ENCODE measurements at regions not wholly inside any gene's neighbourhood (a gene's known extent, or its start where the extent isn't known, plus 50 kb on each side); places are given as distances from the start of the nearest gene placed in this dataset.

- H4K20me1 ChIP-seq (ENCODE audit: insufficient read depth, low read length), result no peaks in the 10 kb centered on the region
- no peaks in the 10 kb centered on the region for H3K36me3 ChIP-seq (replicated peaks in 1 of 2; ENCODE audit: control insufficient read depth in 1 of 2, insufficient read depth in 2 of 2, low read length in 2 of 2)
- H3K9me3 Mint-ChIP-seq, result no peaks in the 10 kb centered on the region
- no peaks in the 10 kb centered on the region for H3K79me2 ChIP-seq (ENCODE audit: insufficient read depth, low read length)
- no peak overlapping the region for H3K9ac ChIP-seq (ENCODE audit: insufficient read depth, low read length, poor library complexity, severe bottlenecking)
- intact Hi-C loops (cut with micrococcal nuclease), result no loop called here
- no CpG with 5 or more reads among the region's 3 CpGs for WGBS (ENCODE audit: insufficient coverage)
- no peaks in the 10 kb centered on the region for H3K4me1 Mint-ChIP-seq
- no peaks in the 10 kb centered on the region for H3K4me1 ChIP-seq (ENCODE audit: control insufficient read depth in 1 of 2, insufficient read depth in 2 of 2, low read length in 2 of 2)
- no peak overlapping the region for H3K4me2 ChIP-seq (replicated peaks; ENCODE audit: extremely low read depth, low read length, poor library complexity, severe bottlenecking)
- no peaks in the 10 kb centered on the region for H3K27me3 ChIP-seq (ENCODE audit: control insufficient read depth in 2 of 2, insufficient read depth in 2 of 2, low read length in 2 of 2)
- no peak overlapping the region for H3K27ac Mint-ChIP-seq
- no peak for TF ChIP-seq CTCF (IDR thresholded peaks at IDR 0.05)
- H3K36me3 Mint-ChIP-seq, result no peaks in the 10 kb centered on the region
- H3K4me3 Mint-ChIP-seq, result no peak overlapping the region
- H3K27me3 Mint-ChIP-seq (ENCODE audit: low read depth in 3 of 3), result peaks cover 0 to 1% (median 0%) of the 10 kb centered on the region in 3 donors
- H2AFZ ChIP-seq (ENCODE audit: insufficient read depth, low read depth, low read length, poor library complexity, severe bottlenecking), result no peak overlapping the region
- no peak for DNase-seq
- no peak overlapping the region for H3K27ac ChIP-seq (ENCODE audit: low read depth in 1 of 2, low read length in 2 of 2)
- H3K9me3 ChIP-seq (replicated peaks in 1 of 2; ENCODE audit: control insufficient read depth in 1 of 2, insufficient read depth in 1 of 2, low read length in 2 of 2), result peaks cover 0 to 3% of the 10 kb centered on the region in 2 donors
- no peak overlapping the region for H3K4me3 ChIP-seq (replicated peaks in 1 of 3; ENCODE audit: low read depth in 2 of 3, low read length in 3 of 3)
Observed at GRCh38 chr4:29588617-29589016, 1131.6 kb upstream of the PCDH7 start.

DNA sequence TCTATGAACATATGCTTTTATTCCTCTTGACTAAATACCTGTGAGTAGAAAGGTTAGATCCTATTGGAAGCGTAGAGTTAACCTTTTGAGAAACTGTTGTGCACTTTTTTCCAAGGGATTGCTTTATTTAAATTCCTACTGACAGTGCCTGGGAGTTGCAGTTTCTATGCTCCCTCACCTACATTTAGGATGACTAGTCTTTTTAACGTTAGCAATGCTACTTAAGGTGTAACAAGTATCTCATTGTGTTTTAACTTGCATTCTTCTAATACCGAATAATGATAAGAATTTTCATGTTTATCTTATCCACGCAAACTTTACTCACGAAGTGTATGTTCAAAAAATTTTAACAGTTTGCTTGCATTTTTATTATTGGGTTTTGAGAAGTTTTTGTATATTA lies 1123.9 kb upstream of the PCDH7 start:
- H3K9me3 Mint-ChIP-seq, result peaks cover 0 to 4% (median 0%) of the 10 kb centered on the region in 7 donors
- H3K27ac Mint-ChIP-seq, result no peak overlapping the region
- no CpG with 5 or more reads among the region's 5 CpGs for WGBS (ENCODE audit: insufficient coverage)
- Histone ChIP-seq H3K4me1 (ENCODE audit: control insufficient read depth in 1 of 2, insufficient read depth in 2 of 2, low read length in 2 of 2) (no peaks in the 10 kb centered on the region), H3K4me3 (replicated peaks in 1 of 3; ENCODE audit: low read depth in 2 of 3, low read length in 3 of 3) (no peak overlapping the region), H3K79me2 (ENCODE audit: insufficient read depth, low read length) (no peaks in the 10 kb centered on the region), H3K9ac (ENCODE audit: insufficient read depth, low read length, poor library complexity, severe bottlenecking) (no peak overlapping the region), H4K20me1 (ENCODE audit: insufficient read depth, low read length) (no peaks in the 10 kb centered on the region), H3K27ac (ENCODE audit: low read depth in 1 of 2, low read length in 2 of 2) (no peak overlapping the region), H2AFZ (ENCODE audit: insufficient read depth, low read depth, low read length, poor library complexity, severe bottlenecking) (no peak overlapping the region), H3K36me3 (replicated peaks in 1 of 2; ENCODE audit: control insufficient read depth in 1 of 2, insufficient read depth in 2 of 2, low read length in 2 of 2) (no peaks in the 10 kb centered on the region), H3K9me3 (replicated peaks in 1 of 2; ENCODE audit: control insufficient read depth in 1 of 2, insufficient read depth in 1 of 2, low read length in 2 of 2) (peaks cover 0 to 13% of the 10 kb centered on the region in 2 donors), H3K27me3 (ENCODE audit: control insufficient read depth in 2 of 2, insufficient read depth in 2 of 2, low read length in 2 of 2) (no peaks in the 10 kb centered on the region), H3K4me2 (replicated peaks; ENCODE audit: extremely low read depth, low read length, poor library complexity, severe bottlenecking) (no peak overlapping the region)
- H3K4me1 Mint-ChIP-seq, result no peaks in the 10 kb centered on the region
- no peak overlapping the region for H3K4me3 Mint-ChIP-seq
- intact Hi-C loops (cut with micrococcal nuclease), result loop anchor here in 1 of 2 donors (10.0 kb wide), 1 partner anchor 1861 kb away; no protein-coding TSS in a partner anchor
- no peak for TF ChIP-seq CTCF (IDR thresholded peaks at IDR 0.05)
- peaks cover 0 to 1% (median 0%) of the 10 kb centered on the region in 3 donors for H3K27me3 Mint-ChIP-seq (ENCODE audit: low read depth in 3 of 3)
- no peak for DNase-seq
- H3K36me3 Mint-ChIP-seq, result no peaks in the 10 kb centered on the region

All from CD14-positive monocyte (primary cell).